Type B pancreatic cell (in vitro differentiated cells): ENCODE measurements at regions not wholly inside any gene's neighbourhood (a gene's known extent, or its start where the extent isn't known, plus 50 kb on each side); places are given as distances from the start of the nearest gene placed in this dataset.
A peak's percentile ranks its signal among the peaks of the same experiment; 100 is the strongest.

Experiments
- DNase-seq: peaks from one replicate; pipeline ENCODE4 v3.0.0; 2021; ENCODE audit warnings: mixed read lengths; ENCODE audit not compliant: unreplicated experiment; ENCODE audit errors: extremely low spot score
- H3K27ac Mint-ChIP-seq: 2 replicates; pipeline ENCODE4 v1.8.0; 2021; ENCODE audit warnings: mild to moderate bottlenecking, mixed read lengths
- H3K27me3 Mint-ChIP-seq: 2 replicates; pipeline ENCODE4 v1.8.0; 2021; ENCODE audit warnings: mixed read lengths
- H3K36me3 Mint-ChIP-seq: 2 replicates; pipeline ENCODE4 v1.8.0; 2021; ENCODE audit warnings: mixed read lengths
- H3K4me1 Mint-ChIP-seq: one replicate; pipeline ENCODE4 v1.8.0; 2021; ENCODE audit warnings: mixed read lengths; ENCODE audit not compliant: unreplicated experiment
- H3K4me3 Mint-ChIP-seq: 2 replicates; pipeline ENCODE4 v1.8.0; 2021; ENCODE audit warnings: mild to moderate bottlenecking, mixed read lengths
- H3K9me3 Mint-ChIP-seq: 2 replicates; pipeline ENCODE4 v1.8.0; 2021; ENCODE audit warnings: mixed read lengths
- CTCF ChIP-seq: fragments of 200-600 bp; sonication (generic); conservative IDR thresholded peaks from 2 replicates; pipeline ENCODE4 v1.5.0; 2021; ENCODE audit warnings: antibody characterized with exemption, mild to moderate bottlenecking

- no peaks in the 10 kb centered on the region for H3K36me3 Mint-ChIP-seq
- no peak for DNase-seq
- H3K9me3 Mint-ChIP-seq, result no peaks in the 10 kb centered on the region
- TF ChIP-seq CTCF, result no peak
- no peaks in the 10 kb centered on the region for H3K4me1 Mint-ChIP-seq
- no peak overlapping the region for H3K4me3 Mint-ChIP-seq
- no peaks in the 10 kb centered on the region for H3K27me3 Mint-ChIP-seq
- no peak overlapping the region for H3K27ac Mint-ChIP-seq
Observed at GRCh38 chr9:90508940-90509339, 133.7 kb downstream of the DIRAS2 start.

- no peak for TF ChIP-seq CTCF
- Mint-ChIP-seq H3K4me3 (no peak overlapping the region), H3K4me1 (no peaks in the 10 kb centered on the region), H3K36me3 (no peaks in the 10 kb centered on the region), H3K27me3 (no peaks in the 10 kb centered on the region), H3K27ac (no peak overlapping the region), H3K9me3 (no peaks in the 10 kb centered on the region)
- DNase-seq, result no peak
Observed at GRCh38 chr9:90511711-90512110, 130.9 kb downstream of the DIRAS2 start.

GRCh38 chr9:90514877-90515276 lies 127.7 kb downstream of the DIRAS2 start:
- Mint-ChIP-seq H3K27me3 (no peaks in the 10 kb centered on the region), H3K4me1 (peaks cover 16% of the 10 kb centered on the region), H3K36me3 (no peaks in the 10 kb centered on the region), H3K4me3 (no peak overlapping the region), H3K27ac (no peak overlapping the region), H3K9me3 (no peaks in the 10 kb centered on the region)
- no peak for TF ChIP-seq CTCF
- DNase-seq, result no peak

- no peak for TF ChIP-seq CTCF
- no peaks in the 10 kb centered on the region for H3K36me3 Mint-ChIP-seq
- no peak for DNase-seq
- peaks cover 16% of the 10 kb centered on the region for H3K4me1 Mint-ChIP-seq
- H3K4me3 Mint-ChIP-seq, result no peak overlapping the region
- no peaks in the 10 kb centered on the region for H3K9me3 Mint-ChIP-seq
- H3K27me3 Mint-ChIP-seq, result no peaks in the 10 kb centered on the region
- no peak overlapping the region for H3K27ac Mint-ChIP-seq
Observed at GRCh38 chr9:90515510-90515909, 127.1 kb downstream of the DIRAS2 start.

- TF ChIP-seq CTCF, result no peak
- peaks cover 16% of the 10 kb centered on the region for H3K4me1 Mint-ChIP-seq
- DNase-seq, result no peak
- peak overlapping the region; percentile 74 for H3K27ac Mint-ChIP-seq
- no peaks in the 10 kb centered on the region for H3K27me3 Mint-ChIP-seq
- peak overlapping the region; percentile 40 for H3K4me3 Mint-ChIP-seq
- no peaks in the 10 kb centered on the region for H3K36me3 Mint-ChIP-seq
- no peaks in the 10 kb centered on the region for H3K9me3 Mint-ChIP-seq
Observed at GRCh38 chr9:90517103-90517502, 125.5 kb downstream of the DIRAS2 start.
